DND-41 (cell line): ENCODE measurements at regions not wholly inside any gene's neighbourhood (a gene's known extent, or its start where the extent isn't known, plus 50 kb on each side); places are given as distances from the start of the nearest gene placed in this dataset.

Experiments
- ATAC-seq: fragments of 200-7000 bp; cut with Tn5 transposase; 3 replicates; pipeline ENCODE4 v1.9.1; 2021; ENCODE audit warnings: low read depth; ENCODE audit not compliant: insufficient read depth
- DNase-seq: peaks from one replicate; pipeline ENCODE4 v3.0.0-alpha.2; 2020
- H2AFZ ChIP-seq: 2 replicates; pipeline ENCODE4 v1.6.0; 2012; ENCODE audit warnings: low read depth, low read length
- H3K27ac ChIP-seq: 2 replicates; pipeline ENCODE4 v1.5.1; 2012; ENCODE audit warnings: low read length, inconsistent platforms
- H3K27me3 ChIP-seq: fragments of 200-600 bp; sonication (generic); 2 replicates; pipeline ENCODE4 v1.6.0; 2012; ENCODE audit warnings: low read length, mild to moderate bottlenecking, inconsistent platforms; ENCODE audit not compliant: insufficient read depth, poor library complexity
- H3K36me3 ChIP-seq: 2 replicates; pipeline ENCODE4 v1.5.1; 2012; ENCODE audit warnings: low read length, inconsistent platforms; ENCODE audit not compliant: insufficient read depth
- H3K4me1 ChIP-seq: 2 replicates; pipeline ENCODE4 v1.5.1; 2012; ENCODE audit warnings: mild to moderate bottlenecking, low read length; ENCODE audit not compliant: insufficient read depth
- H3K4me2 ChIP-seq: 2 replicates; pipeline ENCODE4 v1.6.0; 2012; ENCODE audit warnings: mild to moderate bottlenecking, moderate library complexity, low read length, inconsistent platforms; ENCODE audit not compliant: insufficient read depth
- H3K4me3 ChIP-seq, 2 experiments: fragments of 200-600 bp in 1 of 2; shearing (Covaris generic) in 1 of 2; 2 replicates each; pipeline ENCODE4 v1.5.1; 2012 to 2016; ENCODE audit warnings: inconsistent platforms in 2 of 2, low read length in 2 of 2, mild to moderate bottlenecking in 2 of 2, low read depth in 1 of 2, moderate library complexity in 1 of 2
- H3K79me2 ChIP-seq: 2 replicates; pipeline ENCODE4 v1.6.0; 2012; ENCODE audit warnings: low read length, inconsistent platforms; ENCODE audit not compliant: insufficient read depth
- H3K9ac ChIP-seq: 2 replicates; pipeline ENCODE4 v1.6.0; 2012; ENCODE audit warnings: low read depth, mild to moderate bottlenecking, inconsistent platforms, low read length, moderate library complexity
- H3K9me3 ChIP-seq: 2 replicates; pipeline ENCODE4 v1.5.1; 2012; ENCODE audit warnings: low read length, moderate library complexity, mild to moderate bottlenecking, inconsistent platforms; ENCODE audit not compliant: insufficient read depth, severe bottlenecking
- H4K20me1 ChIP-seq: 2 replicates; pipeline ENCODE4 v1.6.0; 2012; ENCODE audit warnings: low read length; ENCODE audit not compliant: insufficient read depth
- EZH2 ChIP-seq: IDR thresholded peaks from 3 replicates; pipeline ENCODE4 v1.6.1; 2012; ENCODE audit warnings: borderline replicate concordance, low read depth, mild to moderate bottlenecking, moderate library complexity, low read length, inconsistent platforms; ENCODE audit not compliant: severe bottlenecking
- TF ChIP-seq, protein P1 (sequence below): IDR thresholded peaks from 2 replicates; pipeline ENCODE4 v1.5.1; 2012; ENCODE audit warnings: borderline replicate concordance, low read length, moderate library complexity, mild to moderate bottlenecking; ENCODE audit not compliant: poor library complexity, severe bottlenecking; ENCODE audit errors: extremely low read depth

- DNase-seq (no peak), ATAC-seq (no peak)
- Histone ChIP-seq H3K36me3 (no peaks in the 10 kb centered on the region), H3K4me2 (no peak overlapping the region), H3K4me3 (no peak overlapping the region), H3K27me3 (no peaks in the 10 kb centered on the region), H4K20me1 (no peaks in the 10 kb centered on the region), H2AFZ (no peak overlapping the region), H3K9me3 (no peaks in the 10 kb centered on the region), H3K4me1 (no peaks in the 10 kb centered on the region), H3K9ac (no peak overlapping the region), H3K79me2 (no peaks in the 10 kb centered on the region), H3K27ac (no peak overlapping the region)
- TF ChIP-seq, protein P1, sequence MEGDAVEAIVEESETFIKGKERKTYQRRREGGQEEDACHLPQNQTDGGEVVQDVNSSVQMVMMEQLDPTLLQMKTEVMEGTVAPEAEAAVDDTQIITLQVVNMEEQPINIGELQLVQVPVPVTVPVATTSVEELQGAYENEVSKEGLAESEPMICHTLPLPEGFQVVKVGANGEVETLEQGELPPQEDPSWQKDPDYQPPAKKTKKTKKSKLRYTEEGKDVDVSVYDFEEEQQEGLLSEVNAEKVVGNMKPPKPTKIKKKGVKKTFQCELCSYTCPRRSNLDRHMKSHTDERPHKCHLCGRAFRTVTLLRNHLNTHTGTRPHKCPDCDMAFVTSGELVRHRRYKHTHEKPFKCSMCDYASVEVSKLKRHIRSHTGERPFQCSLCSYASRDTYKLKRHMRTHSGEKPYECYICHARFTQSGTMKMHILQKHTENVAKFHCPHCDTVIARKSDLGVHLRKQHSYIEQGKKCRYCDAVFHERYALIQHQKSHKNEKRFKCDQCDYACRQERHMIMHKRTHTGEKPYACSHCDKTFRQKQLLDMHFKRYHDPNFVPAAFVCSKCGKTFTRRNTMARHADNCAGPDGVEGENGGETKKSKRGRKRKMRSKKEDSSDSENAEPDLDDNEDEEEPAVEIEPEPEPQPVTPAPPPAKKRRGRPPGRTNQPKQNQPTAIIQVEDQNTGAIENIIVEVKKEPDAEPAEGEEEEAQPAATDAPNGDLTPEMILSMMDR: no peak
- no peak for TF ChIP-seq EZH2
These were observed 348.7 kb upstream of the GRIN3A start for GRCh38 chr9:102087141-102087540.

DNA sequence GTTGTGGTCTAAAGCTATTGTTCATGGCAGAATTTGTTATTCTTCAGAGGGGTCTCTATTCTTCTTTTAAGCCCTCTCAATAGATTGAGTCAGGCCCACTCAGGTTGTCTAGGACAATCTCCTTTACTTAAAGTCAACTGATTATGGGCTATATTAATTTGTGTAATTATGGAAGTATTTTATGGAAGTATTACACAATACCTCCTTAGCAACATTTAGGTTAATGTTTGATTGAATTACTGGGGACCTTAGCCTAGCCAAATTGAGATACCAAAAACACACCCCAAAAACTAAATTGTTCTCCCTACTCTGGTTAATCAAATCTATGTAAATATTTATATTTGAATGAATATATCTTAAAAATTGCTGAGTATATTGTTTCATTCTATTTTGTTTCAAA is 347.1 kb upstream of the GRIN3A start:
- no peaks in the 10 kb centered on the region for H3K79me2 ChIP-seq
- ATAC-seq (no peak), DNase-seq (no peak)
- H3K4me1 ChIP-seq: no peaks in the 10 kb centered on the region
- no peak overlapping the region for H3K9ac ChIP-seq
- TF ChIP-seq, protein P1: no peak
- no peak for TF ChIP-seq EZH2
- no peak overlapping the region for H3K4me3 ChIP-seq
- H3K9me3 ChIP-seq: no peaks in the 10 kb centered on the region
- H3K27me3 ChIP-seq: no peaks in the 10 kb centered on the region
- no peak overlapping the region for H2AFZ ChIP-seq
- no peaks in the 10 kb centered on the region for H4K20me1 ChIP-seq
- H3K36me3 ChIP-seq: no peaks in the 10 kb centered on the region
- no peak overlapping the region for H3K27ac ChIP-seq
- no peak overlapping the region for H3K4me2 ChIP-seq

- H3K36me3 ChIP-seq: no peaks in the 10 kb centered on the region
- H3K4me3 ChIP-seq: no peak overlapping the region
- no peaks in the 10 kb centered on the region for H3K4me1 ChIP-seq
- no peak overlapping the region for H3K9ac ChIP-seq
- TF ChIP-seq, protein P1: no peak
- no peak for TF ChIP-seq EZH2
- H4K20me1 ChIP-seq: no peaks in the 10 kb centered on the region
- DNase-seq (no peak), ATAC-seq (no peak)
- no peaks in the 10 kb centered on the region for H3K79me2 ChIP-seq
- H3K9me3 ChIP-seq: no peaks in the 10 kb centered on the region
- H2AFZ ChIP-seq: no peak overlapping the region
- no peak overlapping the region for H3K4me2 ChIP-seq
- H3K27me3 ChIP-seq: no peaks in the 10 kb centered on the region
- H3K27ac ChIP-seq: no peak overlapping the region
These were observed 333.8 kb upstream of the GRIN3A start for GRCh38 chr9:102072059-102072764.
